Posterior cingulate gyrus (tissue), 11 donors: ENCODE measurements at regions not wholly inside any gene's neighbourhood (a gene's known extent, or its start where the extent isn't known, plus 50 kb on each side); places are given as distances from the start of the nearest gene placed in this dataset.

Experiments used
- DNase-seq, 10 donors: peaks; one replicate each; pipeline versions ENCODE4 v3.0.0 to v3.0.0-alpha.2; 2020 to 2021; ENCODE audit warnings: mixed read lengths in 3 of 10
- intact Hi-C: fragments of 100-400 bp; cut with DNase I; formaldehyde crosslinking; loops from one replicate; pipeline ENCODE4 v1.15.1; 2023

DNA sequence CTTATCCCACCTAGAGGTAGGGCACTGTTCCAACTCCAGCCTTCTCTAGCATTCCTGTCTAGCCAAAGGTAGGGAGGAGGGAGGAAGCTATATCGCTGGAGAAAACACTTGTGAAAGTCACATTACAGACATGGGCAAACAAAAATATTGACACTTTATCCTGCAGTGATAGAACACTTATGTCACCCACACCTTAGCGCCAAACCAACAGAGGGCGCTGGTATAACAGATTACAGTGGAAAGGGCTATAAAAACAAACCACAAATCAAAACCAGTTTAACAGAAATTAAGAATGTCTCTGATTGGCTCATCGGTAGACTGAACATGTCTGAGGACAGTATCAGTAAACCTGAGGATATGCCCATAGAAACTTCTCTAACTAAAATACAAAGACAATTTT, 451.3 kb downstream of the TLL1 start:
- intact Hi-C loops: no loop called here
- DNase-seq: no peak

DNA sequence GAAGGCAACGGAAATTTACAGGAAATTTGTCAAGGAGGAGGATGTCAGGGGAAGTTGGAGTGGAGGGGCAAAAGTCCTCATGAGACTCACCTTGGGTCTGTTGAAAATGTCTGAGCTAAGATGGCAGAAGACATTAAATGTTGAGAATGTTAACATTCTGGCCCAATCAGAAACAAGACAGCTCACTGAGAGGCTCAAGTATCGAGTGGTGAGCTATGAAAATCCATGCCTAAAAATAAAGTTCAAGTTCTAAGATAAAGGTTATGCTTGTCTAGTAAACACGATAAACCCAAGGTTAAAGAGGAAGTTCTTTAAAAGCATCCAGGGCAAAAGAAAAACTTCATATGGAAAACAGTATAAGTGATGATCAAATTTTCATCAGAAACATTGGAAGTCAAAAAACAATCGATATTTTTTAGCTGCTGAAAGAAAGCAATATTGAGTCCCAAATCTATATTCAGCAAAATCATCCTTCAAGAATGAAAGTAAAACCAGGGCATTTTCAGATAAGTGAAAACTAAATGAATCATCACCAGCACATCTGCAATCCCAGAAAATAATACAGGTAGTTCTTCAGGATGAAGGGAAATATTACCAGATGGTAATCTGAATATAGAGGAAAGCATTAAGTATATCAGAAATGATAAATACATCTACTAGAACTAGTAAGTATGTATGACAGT, 462.4 kb downstream of the TLL1 start:
- no peak for DNase-seq
- intact Hi-C loops: no loop called here

DNA sequence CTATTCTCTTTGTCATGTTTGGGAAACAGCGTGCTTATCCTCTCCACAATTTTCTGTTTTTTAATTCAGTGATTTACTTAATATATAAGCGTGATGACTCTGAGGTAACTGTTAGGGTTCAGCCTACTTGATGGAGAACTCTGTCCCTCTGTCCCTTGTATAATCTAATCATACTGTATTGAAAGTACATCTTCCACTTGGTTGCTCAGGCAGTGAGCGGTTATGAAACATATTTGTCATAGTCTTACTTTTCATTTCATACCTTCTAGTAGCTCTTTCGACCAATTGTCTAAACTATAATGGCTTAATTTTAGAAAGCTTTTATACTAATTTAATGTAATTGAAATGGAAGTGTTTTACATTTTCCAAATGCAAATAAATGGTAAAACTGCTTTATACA, 469.0 kb downstream of the TLL1 start:
- intact Hi-C loops: no loop called here
- no peak for DNase-seq

DNA sequence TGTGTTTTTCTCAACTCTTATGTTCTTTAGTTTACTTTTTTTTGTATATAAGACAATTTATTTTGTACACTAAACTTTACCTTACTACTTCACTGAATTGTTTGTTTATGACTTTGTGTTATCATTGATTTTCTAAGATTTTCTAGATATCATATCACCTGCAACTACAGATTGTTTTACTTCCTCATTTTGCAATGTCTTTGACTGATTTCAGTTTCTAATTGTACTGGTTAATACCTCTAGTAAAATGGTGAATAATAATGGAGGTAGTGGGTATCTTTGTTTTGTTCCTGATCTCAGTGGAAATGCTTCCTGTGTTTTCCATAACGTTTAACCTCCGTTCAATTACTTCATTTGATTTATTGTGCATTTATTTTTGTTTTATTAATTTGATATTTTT, 490.2 kb downstream of the TLL1 start:
- intact Hi-C loops: no loop called here
- DNase-seq: no peak

DNA sequence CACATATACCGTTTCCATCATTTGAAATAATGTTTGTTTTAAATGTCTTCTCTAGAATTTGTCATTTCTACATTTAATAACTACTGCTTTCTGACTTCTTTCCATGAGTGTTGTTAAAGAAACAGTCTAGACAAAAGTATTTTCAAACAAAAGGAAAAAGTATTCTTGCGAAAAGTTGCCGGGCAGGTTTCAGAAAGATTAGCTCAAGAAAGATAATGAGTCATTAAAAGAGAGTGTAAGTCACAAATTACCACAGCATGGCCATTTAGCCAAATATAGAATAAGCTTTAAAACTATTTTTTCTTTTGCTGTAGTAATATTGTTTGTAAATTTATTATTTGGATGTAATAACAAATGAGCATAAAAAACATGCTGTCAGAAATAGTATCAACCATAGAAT, 493.0 kb downstream of the TLL1 start:
- intact Hi-C loops: no loop called here
- no peak for DNase-seq

DNA sequence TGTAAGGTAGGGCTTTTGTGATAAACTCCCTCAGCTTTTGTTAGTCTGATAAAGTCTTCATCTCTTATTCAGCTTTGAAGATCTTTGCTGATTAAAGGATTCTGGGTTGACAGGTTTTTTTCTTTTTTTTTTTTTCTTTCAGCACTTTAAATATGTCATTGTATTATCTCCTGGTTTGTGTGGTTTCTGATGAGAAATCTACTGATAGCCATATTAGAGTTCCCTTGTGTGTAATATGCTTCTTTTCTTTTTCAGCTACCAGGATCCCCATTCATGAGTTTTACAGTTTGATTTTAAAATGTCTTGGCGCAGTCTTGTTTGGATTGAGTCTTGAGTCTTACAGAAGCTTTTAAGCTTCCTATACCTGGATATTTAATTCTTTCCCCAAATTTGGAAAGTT, 504.5 kb downstream of the TLL1 start:
- intact Hi-C loops: no loop called here
- no peak for DNase-seq

DNA sequence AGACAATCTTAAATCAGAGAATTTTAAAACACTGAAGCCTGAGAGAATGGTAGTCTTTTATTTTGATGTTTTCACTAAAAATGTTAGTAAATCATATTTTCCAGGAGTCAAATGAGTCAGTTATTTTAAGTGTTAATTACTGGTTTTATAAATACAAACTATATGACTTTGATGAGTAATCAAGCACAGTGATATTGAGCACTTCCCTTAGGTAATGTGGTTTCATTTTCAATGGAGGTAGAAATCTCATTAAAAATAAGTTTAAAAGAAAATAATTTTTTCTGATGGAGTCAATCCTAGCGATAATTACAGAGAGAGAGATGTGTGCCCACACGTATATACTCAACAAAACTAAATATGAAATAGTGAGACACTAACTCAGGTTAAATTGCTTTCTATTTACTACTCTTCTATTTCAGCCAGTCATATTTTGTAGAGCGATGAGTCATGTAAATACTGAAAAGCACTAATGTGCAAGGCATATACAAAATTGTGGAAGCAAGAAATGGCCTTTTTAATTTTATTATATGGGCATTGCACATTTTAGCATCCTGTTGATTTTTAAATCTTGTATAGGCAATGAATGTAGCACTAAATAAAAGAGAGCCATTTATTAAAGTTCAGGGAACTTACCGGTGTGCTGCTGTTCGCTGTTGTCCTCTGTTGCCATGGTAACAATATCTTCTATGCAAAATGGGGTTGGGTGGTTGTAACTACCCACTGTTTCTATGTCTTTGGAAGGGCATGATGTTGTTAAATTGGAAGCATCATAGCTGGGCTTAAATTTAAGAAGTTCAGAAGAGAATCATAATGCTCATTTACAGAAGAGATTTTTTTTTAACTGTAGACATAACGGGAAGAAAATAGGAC, 513.7 kb downstream of the TLL1 start:
- intact Hi-C loops: no loop called here
- no peak for DNase-seq

DNA sequence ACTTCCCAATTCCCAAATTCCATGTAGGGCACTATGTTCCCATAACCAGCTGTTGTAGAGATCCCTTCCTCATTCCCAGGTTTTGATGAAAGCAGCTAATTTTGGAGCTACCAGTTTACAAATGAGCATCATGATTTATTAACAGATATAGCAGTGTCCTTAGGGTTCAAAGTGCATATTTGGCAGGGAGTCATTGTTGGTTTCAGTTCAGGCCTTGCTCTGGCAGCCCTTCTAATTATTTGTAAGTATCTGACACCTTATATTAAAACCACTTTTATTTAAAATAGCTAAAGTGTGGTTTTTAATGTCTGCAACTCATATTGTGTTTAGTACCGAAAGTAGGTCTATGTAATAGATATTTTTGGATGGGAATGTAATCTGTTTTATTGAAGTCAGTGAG, 518.5 kb downstream of the TLL1 start:
- intact Hi-C loops: no loop called here

DNA sequence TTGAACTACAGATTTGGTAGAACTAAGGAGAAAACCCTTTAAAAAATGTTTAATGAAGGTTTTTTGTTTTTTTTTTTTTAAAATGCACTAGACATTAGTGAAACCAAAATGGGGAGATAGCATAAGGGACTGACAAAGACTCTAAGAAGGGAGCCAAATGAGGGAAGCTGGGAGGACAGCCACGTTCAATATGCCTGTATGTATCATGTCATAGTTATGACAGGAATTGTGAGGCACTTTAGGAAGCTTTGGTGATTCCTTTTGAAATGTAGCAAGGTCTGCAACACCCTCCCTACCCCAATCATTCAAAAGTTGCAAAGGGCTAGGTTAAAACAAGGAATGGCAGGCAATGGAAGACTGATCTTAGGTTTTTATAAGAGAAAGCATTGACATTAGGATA, 526.0 kb downstream of the TLL1 start:
- intact Hi-C loops: no loop called here
- DNase-seq: no peak

More for the DNA sequence above, 518.5 kb downstream of the TLL1 start:
- no peak for DNase-seq

DNA sequence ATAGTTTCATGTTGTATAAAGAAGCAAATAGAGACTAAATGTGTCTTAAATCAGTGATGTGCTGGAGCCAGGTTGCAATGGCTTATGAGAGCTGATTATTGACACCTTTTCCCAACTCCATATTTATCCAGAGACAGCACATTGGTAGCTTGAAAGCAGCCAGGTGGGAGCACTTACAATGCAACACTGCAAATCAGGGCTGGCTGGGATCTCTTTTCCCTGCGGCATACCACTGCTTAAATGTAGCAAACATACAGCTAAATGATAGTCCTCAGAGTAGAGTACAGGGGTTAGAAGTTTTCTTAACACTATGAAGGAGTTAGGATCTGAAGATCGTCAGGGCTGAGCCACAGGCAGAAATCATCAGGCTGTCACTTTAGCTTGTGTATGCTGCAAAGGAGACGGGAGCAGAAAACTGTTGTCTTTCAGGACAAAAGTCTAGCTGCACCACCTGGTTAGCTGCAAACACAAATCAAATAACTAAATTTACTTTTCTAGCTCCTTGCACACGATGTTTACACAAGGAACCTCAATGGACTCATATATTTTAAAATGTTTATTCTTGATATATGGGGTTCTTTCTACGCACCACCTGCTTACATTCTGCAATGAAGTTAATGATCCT, 527.3 kb downstream of the TLL1 start:
- DNase-seq: no peak
- intact Hi-C loops: no loop called here

DNA sequence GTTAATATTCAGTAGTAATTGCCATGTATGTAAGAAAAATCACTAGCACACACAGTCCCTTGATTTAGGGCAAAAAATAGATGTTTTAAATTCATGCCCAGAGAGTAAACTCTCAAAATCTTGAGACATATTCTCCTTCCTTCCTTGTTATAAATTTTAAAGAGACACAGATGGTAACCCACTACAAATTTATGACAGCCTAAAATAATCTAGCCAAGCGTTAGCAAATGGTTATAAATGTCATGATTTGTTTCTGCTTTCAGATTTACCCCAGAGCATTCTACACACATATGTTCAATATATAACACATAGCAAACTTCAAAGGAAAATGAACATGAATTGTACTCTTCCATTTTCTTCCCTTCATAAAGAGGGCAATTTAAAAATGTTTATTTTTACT, 540.3 kb downstream of the TLL1 start:
- intact Hi-C loops: no loop called here

DNA sequence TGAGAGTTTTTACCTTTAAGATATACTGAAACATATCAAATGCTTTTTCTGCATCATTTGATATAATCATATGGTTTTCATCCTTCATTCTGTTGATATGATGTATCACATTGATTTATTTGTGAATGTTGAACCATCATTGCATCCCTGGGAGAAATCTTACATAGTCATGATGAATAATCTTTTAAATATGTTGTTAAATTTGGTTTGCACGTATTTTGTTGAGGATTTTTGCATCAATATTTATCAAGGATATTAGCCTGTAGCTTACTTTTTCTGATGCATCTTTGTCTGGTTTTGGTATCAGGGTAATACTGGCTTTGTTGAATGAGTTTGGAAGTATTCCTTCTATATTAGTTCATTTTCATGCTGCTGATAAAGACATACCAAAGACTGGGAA, 541.4 kb downstream of the TLL1 start:
- intact Hi-C loops: no loop called here
- no peak for DNase-seq

More for the DNA sequence above, 540.3 kb downstream of the TLL1 start:
- DNase-seq: no peak

DNA sequence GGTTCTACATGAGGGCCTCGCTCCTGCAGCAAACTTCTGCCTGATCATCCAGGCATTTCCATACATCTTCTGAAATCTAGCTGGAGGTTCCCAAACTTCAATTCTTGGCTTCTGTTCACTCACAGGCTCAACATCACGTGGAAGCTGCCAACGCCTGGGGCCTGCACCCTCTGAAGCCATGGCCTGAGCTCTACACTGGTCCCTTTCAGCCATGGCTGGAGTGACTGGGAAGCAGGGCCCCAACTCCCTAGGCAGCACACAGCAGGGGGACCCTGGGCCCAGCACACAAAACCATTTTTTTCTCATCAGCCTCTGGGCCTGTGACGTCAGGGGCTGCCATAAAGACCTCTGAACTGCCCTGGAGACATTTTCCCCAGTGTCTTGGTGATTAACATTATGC, 542.7 kb downstream of the TLL1 start:
- intact Hi-C loops: no loop called here
- DNase-seq: no peak

DNA sequence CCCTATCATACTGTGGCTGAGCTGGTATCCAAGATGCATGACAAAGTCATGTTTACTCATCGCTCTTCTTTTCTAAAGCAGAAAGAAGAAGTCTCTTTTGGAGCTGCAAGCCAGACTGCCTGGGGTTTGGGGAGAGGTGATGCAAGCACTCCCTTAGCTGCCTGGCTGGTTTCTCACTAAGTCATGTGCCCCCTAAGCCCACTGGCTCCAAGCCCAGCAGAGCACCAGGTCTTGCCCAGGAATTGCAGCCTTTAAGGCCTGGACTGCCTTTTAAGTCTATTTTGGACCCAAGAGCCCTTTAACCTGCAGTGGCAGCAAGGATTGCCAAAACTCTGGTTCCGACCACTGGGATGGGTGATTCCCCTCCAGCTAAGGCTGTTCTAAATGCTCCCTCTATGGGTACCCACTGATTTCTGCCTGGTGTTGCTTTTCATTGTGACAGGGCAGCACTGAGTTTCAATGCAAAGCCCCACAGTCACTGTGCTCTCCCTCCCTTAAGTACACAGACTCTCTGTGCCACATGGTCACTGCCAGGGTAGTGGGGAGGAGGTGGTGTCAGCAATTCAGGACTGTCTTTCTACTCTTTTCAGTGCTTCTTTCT, 548.6 kb downstream of the TLL1 start:
- intact Hi-C loops: no loop called here
- peak in 1 of 10 donors; percentile 55 for DNase-seq

DNA sequence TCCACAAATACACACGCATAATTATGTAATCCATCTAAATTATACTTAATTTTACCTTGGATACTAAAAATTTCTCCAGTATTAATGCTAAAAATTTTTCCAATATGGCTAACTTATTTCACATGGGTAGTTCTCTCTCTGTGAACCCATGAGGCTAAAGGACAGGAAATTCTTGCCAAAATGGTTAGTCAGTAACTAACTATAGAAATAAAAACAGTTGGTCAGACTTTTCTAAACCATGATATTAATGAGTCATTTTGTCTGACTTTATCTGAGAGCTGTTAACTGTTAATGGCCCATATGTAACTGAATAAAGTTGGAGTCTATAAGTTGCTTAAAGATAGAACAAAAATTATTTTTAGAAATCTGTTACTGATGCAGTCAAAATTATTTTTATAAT, 549.4 kb downstream of the TLL1 start:
- no peak for DNase-seq
- intact Hi-C loops: no loop called here

DNA sequence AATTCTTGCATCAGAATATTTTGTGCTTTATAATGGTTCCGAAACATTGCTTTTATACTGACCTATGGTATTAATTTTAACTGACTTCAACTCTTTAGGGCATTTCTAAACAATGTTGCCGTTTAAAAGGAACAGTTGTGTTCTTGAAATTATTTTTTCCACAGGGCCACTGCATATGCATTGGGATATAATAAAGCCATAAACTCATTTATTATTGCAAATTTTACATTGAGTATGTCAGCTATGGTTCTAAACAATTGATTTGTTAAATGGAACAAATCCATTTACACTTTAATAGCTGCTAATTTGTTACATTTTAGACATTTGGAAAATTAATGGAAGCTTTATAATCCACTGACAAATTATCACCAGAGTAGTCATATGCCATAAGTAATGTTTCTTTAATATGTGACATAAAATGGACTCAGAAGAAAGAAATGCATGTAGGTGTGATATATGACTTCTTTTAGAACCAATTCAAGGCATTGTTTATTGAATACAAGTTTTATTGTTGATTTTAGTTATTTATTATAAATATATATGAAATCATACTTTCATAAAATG, 553.3 kb downstream of the TLL1 start:
- intact Hi-C loops: no loop called here
- no peak for DNase-seq

DNA sequence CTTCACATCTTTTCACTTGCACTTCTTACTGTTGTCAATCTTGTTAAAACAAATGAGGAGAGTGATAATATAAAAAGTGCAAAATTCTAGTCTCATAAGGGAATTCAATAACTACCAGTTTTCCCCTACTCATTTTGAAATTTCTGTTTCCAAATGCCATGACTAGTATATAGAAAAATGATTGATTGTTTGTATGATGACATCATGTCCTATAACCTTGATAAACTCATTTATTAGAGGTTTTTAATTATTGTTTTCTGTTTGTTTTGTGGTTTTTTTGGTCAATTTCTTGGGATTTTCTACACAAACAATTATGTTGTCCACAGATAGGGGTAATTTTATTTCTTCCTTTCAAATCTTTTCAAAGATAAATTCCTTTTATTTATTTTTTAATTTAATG, 559.1 kb downstream of the TLL1 start:
- intact Hi-C loops: no loop called here
- DNase-seq: no peak

DNA sequence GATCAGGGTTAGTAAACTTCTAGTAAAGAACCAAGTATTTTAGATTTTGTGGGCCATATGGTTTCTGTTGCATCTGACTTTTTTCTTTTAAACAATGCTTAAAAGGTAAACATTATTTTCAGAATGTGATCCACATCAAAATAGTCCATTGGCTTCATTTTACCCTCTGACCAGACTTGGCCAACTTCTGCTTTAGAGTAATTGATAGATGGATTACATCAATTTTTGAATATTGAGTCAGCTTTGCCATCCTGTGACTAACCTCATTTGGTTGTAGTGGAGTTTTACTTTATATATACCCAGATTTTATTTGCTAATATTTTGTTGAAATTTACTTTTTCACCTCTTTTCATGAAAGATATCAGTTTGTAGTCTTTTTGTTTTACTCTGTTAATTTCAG, 559.8 kb downstream of the TLL1 start:
- no peak for DNase-seq
- intact Hi-C loops: no loop called here

DNA sequence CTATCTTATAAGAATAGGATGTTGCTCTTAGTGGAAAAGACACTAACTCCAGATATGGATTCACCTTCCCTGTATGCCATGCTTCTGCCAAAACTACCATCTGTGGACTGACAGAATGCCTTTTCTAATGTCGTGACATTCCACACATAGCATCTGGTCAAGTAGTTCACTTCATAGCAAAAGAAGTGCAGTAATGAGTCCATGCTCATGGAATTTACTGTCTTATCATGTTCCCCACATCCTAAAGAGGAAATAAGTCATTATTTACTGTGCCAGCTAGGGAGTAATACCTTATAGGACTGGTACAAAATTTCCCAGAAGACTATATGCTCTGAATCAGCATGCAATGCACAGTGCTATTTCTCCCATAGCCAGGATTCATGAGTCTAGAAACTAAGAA, 562.4 kb downstream of the TLL1 start:
- intact Hi-C loops: no loop called here
- no peak for DNase-seq

DNA sequence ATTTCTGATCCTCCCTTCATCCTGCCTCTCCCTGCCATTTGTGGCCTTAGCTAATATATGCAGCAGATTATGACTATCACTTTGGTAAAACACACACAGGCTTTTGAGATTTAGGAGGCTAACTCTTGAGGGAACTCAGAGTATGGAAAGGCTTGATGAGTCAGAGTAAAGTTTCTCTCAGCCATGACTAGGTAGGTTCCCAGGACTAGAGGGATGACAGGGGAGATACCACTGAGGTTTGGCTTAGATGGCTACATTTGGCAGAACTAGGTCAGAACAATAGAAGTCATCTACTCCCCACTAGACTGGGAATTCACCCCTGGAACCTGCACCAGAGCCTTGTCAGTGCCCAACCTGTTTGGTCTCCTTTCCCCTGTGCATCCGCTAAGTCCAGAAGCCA, 585.7 kb downstream of the TLL1 start:
- intact Hi-C loops: no loop called here
- DNase-seq: no peak

DNA sequence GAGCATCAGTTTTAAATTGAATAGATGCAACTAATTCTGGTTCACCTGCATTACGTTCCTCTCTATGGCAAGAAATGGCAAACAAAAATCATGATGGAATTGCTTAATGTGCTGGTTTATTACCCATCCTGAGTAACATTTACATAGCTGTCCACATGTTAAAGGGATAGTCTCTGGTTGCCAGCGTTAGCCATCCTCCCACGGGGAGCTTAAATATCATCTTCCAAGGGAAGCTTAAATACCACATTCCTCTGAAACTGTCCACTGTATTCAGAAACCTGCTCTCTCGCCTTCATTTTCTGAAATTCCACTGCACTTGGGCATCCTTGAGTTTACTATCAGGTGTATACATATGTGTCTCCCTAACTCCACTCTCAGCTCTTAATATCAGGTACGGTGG, 586.6 kb downstream of the TLL1 start:
- DNase-seq: no peak
- intact Hi-C loops: no loop called here
